ENCODE measurements at regions not wholly inside any gene's neighbourhood (a gene's known extent, or its start where the extent isn't known, plus 50 kb on each side); places are given as distances from the start of the nearest gene placed in this dataset.

DNA sequence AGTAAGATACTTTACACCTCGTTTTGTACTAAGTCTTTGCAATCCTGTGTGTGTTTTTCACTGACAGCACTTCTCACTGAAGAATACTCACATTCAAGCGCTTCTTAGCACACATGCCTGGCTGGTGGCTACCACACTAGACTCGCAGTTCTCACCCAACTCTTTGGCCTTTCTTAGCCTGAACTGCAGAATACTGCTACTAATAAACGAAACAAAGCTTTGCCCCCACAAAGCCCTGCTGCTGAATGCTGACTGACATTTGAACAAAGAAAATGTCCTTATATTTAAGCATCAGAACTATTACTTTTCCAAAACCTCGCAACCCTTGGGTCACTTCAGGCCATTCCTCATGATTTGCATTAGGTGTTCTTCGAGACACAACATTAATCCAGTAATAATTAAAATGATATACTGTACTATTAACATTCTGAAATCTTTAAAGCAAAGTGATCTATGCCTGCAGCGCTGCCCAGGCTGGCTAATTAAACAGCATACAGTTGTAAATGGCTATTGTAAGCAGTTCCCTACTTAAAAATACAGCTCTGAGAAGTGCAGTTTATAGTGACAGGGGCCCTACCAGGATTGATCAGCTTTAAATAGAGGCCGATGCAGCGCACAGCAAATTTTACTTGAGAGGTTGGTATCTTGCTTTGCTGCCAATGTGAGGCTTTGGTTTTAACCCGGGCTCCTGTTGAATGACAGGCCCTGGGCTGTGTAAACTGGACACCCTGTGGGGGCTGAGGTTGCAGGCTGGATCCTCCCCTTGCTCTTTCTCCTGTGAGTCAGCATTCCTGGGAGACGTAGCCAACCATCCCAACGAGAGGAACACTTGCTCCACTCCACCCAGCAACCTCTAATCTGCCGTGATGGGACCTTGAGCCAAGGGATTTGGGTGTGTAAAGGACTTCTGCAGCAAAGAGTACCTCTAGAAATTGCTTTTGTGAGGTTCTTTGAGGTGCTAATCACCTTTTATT, 899.0 kb downstream of the TFAP2A start:
- H3K27ac Mint-ChIP-seq, result no peak overlapping the region
- H3K4me3 Mint-ChIP-seq, result no peak overlapping the region
- Histone ChIP-seq H3K9me3 (ENCODE audit: control insufficient read depth, low read length) (no peaks in the 10 kb centered on the region), H3K9ac (ENCODE audit: extremely low read depth, low read length, poor library complexity, severe bottlenecking) (no peak overlapping the region), H3K4me1 (ENCODE audit: control insufficient read depth, insufficient read depth, low read length) (peaks cover 5% of the 10 kb centered on the region), H3K27me3 (ENCODE audit: control insufficient read depth, insufficient read depth, low read length, poor library complexity, severe bottlenecking) (no peaks in the 10 kb centered on the region), H3K4me3 (ENCODE audit: low read length) (no peak overlapping the region), H3K27ac (ENCODE audit: low read depth, low read length) (no peak overlapping the region), H3K36me3 (ENCODE audit: control insufficient read depth, insufficient read depth, low read length) (no peaks in the 10 kb centered on the region)
- 81 to 84% methylated on average over 5 to 12 of the region's 13 CpGs for WGBS, 2 experiments (ENCODE audit: insufficient coverage in 1 of 2, insufficient read length in 1 of 2)
- H3K4me1 Mint-ChIP-seq, result peaks cover 9% of the 10 kb centered on the region
- peak; percentile 66 for DNase-seq
- no peaks in the 10 kb centered on the region for H3K27me3 Mint-ChIP-seq (ENCODE audit: insufficient read depth)
- TF ChIP-seq, protein P1, sequence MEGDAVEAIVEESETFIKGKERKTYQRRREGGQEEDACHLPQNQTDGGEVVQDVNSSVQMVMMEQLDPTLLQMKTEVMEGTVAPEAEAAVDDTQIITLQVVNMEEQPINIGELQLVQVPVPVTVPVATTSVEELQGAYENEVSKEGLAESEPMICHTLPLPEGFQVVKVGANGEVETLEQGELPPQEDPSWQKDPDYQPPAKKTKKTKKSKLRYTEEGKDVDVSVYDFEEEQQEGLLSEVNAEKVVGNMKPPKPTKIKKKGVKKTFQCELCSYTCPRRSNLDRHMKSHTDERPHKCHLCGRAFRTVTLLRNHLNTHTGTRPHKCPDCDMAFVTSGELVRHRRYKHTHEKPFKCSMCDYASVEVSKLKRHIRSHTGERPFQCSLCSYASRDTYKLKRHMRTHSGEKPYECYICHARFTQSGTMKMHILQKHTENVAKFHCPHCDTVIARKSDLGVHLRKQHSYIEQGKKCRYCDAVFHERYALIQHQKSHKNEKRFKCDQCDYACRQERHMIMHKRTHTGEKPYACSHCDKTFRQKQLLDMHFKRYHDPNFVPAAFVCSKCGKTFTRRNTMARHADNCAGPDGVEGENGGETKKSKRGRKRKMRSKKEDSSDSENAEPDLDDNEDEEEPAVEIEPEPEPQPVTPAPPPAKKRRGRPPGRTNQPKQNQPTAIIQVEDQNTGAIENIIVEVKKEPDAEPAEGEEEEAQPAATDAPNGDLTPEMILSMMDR (conservative IDR thresholded peaks at IDR 0.05), result no peak
- H3K36me3 Mint-ChIP-seq (ENCODE audit: low read depth), result no peaks in the 10 kb centered on the region
- H3K9me3 Mint-ChIP-seq, result peaks cover 7% of the 10 kb centered on the region

DNA sequence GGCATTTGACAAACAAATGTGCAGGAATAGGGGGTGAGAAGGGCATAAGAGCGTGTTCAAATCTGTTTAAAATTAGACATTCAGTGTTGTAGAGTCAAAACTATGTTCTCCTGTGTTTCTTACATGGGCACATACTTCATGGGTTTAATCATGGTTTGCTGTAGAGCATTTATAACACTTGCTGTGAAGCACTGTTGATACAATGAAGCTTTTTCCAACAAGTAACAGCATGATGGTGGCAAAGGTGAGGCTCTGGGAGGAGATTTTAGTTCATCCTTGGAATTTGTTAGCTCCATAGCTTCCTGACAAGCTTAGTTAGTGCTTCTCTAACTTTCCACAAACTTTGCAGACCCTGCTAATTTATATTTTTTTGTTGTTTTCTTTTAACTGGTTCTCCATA, 900.7 kb downstream of the TFAP2A start:
- Histone ChIP-seq H3K9ac (ENCODE audit: extremely low read depth, low read length, poor library complexity, severe bottlenecking) (no peak overlapping the region), H3K4me3 (ENCODE audit: low read length) (no peak overlapping the region), H3K4me1 (ENCODE audit: control insufficient read depth, insufficient read depth, low read length) (peaks cover 5% of the 10 kb centered on the region), H3K27ac (ENCODE audit: low read depth, low read length) (no peak overlapping the region), H3K36me3 (ENCODE audit: control insufficient read depth, insufficient read depth, low read length) (no peaks in the 10 kb centered on the region), H3K27me3 (ENCODE audit: control insufficient read depth, insufficient read depth, low read length, poor library complexity, severe bottlenecking) (no peaks in the 10 kb centered on the region), H3K9me3 (ENCODE audit: control insufficient read depth, low read length) (no peaks in the 10 kb centered on the region)
- Mint-ChIP-seq H3K9me3 (peaks cover 7% of the 10 kb centered on the region), H3K4me3 (no peak overlapping the region), H3K4me1 (peaks cover 8% of the 10 kb centered on the region), H3K27me3 (ENCODE audit: insufficient read depth) (no peaks in the 10 kb centered on the region), H3K36me3 (ENCODE audit: low read depth) (no peaks in the 10 kb centered on the region), H3K27ac (no peak overlapping the region)
- no peak for DNase-seq
- 95 to 100% methylated on average over 1 of the region's 1 CpG for WGBS, 2 experiments (ENCODE audit: insufficient coverage in 1 of 2, insufficient read length in 1 of 2)
- TF ChIP-seq, protein P1 (conservative IDR thresholded peaks at IDR 0.05), result no peak

DNA sequence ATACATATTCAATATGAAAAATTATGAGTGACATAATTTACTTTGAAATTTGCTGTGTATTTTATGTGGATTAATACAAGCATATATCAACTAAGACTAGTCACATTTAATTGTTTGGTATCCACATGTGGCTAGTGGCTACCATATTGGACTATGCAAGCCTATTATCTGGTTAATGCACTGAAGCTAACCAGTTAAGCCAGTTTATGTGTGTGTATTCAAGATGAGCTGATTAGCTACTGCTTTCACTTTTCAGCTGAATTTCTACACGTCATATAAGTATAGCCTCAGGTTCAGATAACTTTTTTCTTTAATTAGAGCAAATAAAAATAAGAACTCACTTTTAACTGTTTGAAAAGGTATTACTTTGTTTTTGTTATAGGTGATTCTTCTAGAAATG, 903.7 kb downstream of the TFAP2A start:
- H3K9me3 ChIP-seq (ENCODE audit: control insufficient read depth, low read length), result peaks cover 7% of the 10 kb centered on the region
- H3K4me1 ChIP-seq (ENCODE audit: control insufficient read depth, insufficient read depth, low read length), result peaks cover 3% of the 10 kb centered on the region
- Mint-ChIP-seq H3K4me3 (no peak overlapping the region), H3K36me3 (ENCODE audit: low read depth) (no peaks in the 10 kb centered on the region), H3K27ac (no peak overlapping the region), H3K27me3 (ENCODE audit: insufficient read depth) (no peaks in the 10 kb centered on the region), H3K4me1 (peaks cover 1% of the 10 kb centered on the region), H3K9me3 (peaks cover 14% of the 10 kb centered on the region)
- H3K4me3 ChIP-seq (ENCODE audit: low read length), result no peak overlapping the region
- no peak overlapping the region for H3K27ac ChIP-seq (ENCODE audit: low read depth, low read length)
- WGBS, 2 experiments (ENCODE audit: insufficient coverage in 1 of 2, insufficient read length in 1 of 2), result 89% methylated on average over 1 of the region's 1 CpG; no CpG with 5 or more reads in 1 of the 2 experiments
- TF ChIP-seq, protein P1 (conservative IDR thresholded peaks at IDR 0.05), result no peak
- no peaks in the 10 kb centered on the region for H3K36me3 ChIP-seq (ENCODE audit: control insufficient read depth, insufficient read depth, low read length)
- DNase-seq, result no peak
- H3K27me3 ChIP-seq (ENCODE audit: control insufficient read depth, insufficient read depth, low read length, poor library complexity, severe bottlenecking), result no peaks in the 10 kb centered on the region
- H3K9ac ChIP-seq (ENCODE audit: extremely low read depth, low read length, poor library complexity, severe bottlenecking), result no peak overlapping the region

All from endodermal cell (in vitro differentiated cells).